K562 (cell line): ENCODE measurements at regions not wholly inside any gene's neighbourhood (a gene's known extent, or its start where the extent isn't known, plus 50 kb on each side); places are given as distances from the start of the nearest gene placed in this dataset.

ENCODE experiments used
- BMI1 ChIP-seq: fragments of 150-350 bp; IDR thresholded peaks from 2 replicates; pipeline ENCODE4 v1.6.1; 2014; ENCODE audit warnings: low read length
- CTCF ChIP-seq, 3 experiments: IDR thresholded peaks in 2 of 3; conservative IDR thresholded peaks in 1 of 3; 2 replicates each; pipeline ENCODE4 v1.5.1; 2011 to 2012; ENCODE audit warnings: low read length in 3 of 3, mild to moderate bottlenecking in 3 of 3, control low read depth in 2 of 3, improper control_type of control experiment in 1 of 3, inconsistent platforms in 1 of 3, low read depth in 1 of 3, mixed read lengths in 1 of 3, moderate library complexity in 1 of 3; ENCODE audit not compliant: insufficient read depth in 2 of 3
- ELF4 ChIP-seq: fragments of 450-650 bp; formaldehyde crosslinking; IDR thresholded peaks from 2 replicates; pipeline ENCODE4 v1.4.0; 2022; ENCODE audit warnings: missing genetic modification characterization
- HMG20A ChIP-seq: fragments of 450-650 bp; formaldehyde crosslinking; conservative IDR thresholded peaks from 2 replicates; pipeline ENCODE4 v1.4.0; 2020; ENCODE audit warnings: mild to moderate bottlenecking, mixed read lengths
- KAT8 ChIP-seq: fragments of 450-650 bp; IDR thresholded peaks from 2 replicates; pipeline ENCODE4 v1.6.1; 2016; ENCODE audit warnings: low read depth, mild to moderate bottlenecking
- LEF1 ChIP-seq: fragments of 450-650 bp; IDR thresholded peaks from 2 replicates; pipeline ENCODE4 v1.6.1; 2016; ENCODE audit warnings: mild to moderate bottlenecking
- NFE2 ChIP-seq: IDR thresholded peaks from 2 replicates; pipeline ENCODE4 v1.6.1; 2014; ENCODE audit warnings: antibody characterized with exemption, low read depth
- SREBF2 ChIP-seq: sonication (generic); formaldehyde crosslinking; IDR thresholded peaks from 2 replicates; pipeline ENCODE4 v1.4.0; 2020; ENCODE audit warnings: mild to moderate bottlenecking, missing genetic modification reagents
- USF2 ChIP-seq: sonication (generic); formaldehyde crosslinking; IDR thresholded peaks from 2 replicates; pipeline ENCODE4 v1.5.0; 2020; ENCODE audit warnings: missing genetic modification reagents
- ZBTB34 ChIP-seq: fragments of 250-450 bp; sonication (Bioruptor Pico); IDR thresholded peaks from 2 replicates; pipeline ENCODE4 v1.8.0; 2021; ENCODE audit warnings: mild to moderate bottlenecking, moderate library complexity
- ZFX ChIP-seq: sonication (generic); formaldehyde crosslinking; IDR thresholded peaks from 2 replicates; pipeline ENCODE4 v1.8.0; 2022; ENCODE audit warnings: mild to moderate bottlenecking, missing genetic modification reagents, moderate library complexity

GRCh38 chr2:67329951-67330350 is 67.2 kb upstream of the ETAA1 start:
- TF ChIP-seq USF2 (CRISPR knock-in tag) (no peak), SREBF2 (CRISPR knock-in tag) (no peak), CTCF (IDR thresholded peaks at IDR 0.05 in 2 of 3, conservative IDR thresholded peaks at IDR 0.05 in 1 of 3; ENCODE audit: insufficient read depth in 2 of 3, low read depth in 1 of 3, low read length in 3 of 3) (no peak), KAT8 (no peak), BMI1 (no peak), LEF1 (no peak), ZBTB34 (no peak), HMG20A (CRISPR knock-in tag) (no peak), ELF4 (CRISPR knock-in tag) (no peak), ZFX (CRISPR knock-in tag) (no peak), NFE2 (no peak)
